ENCODE measurements at regions not wholly inside any gene's neighbourhood (a gene's known extent, or its start where the extent isn't known, plus 50 kb on each side); places are given as distances from the start of the nearest gene placed in this dataset.
A peak's percentile ranks its signal among the peaks of the same experiment; 100 is the strongest.

GRCh38 chr2:125925891-125926546, 729.9 kb upstream of the GYPC start:
- Histone ChIP-seq H3K27me3 (ENCODE audit: control insufficient read depth, insufficient read depth, low read length) (no peaks in the 10 kb centered on the region), H3K4me3 (ENCODE audit: insufficient read depth, low read depth, low read length) (no peak overlapping the region), H3K36me3 (replicated peaks; ENCODE audit: control insufficient read depth, insufficient read depth, low read length) (no peaks in the 10 kb centered on the region)
- no peak for DNase-seq

- no peak for DNase-seq
- Histone ChIP-seq H3K36me3 (replicated peaks; ENCODE audit: control insufficient read depth, insufficient read depth, low read length) (no peaks in the 10 kb centered on the region), H3K4me3 (ENCODE audit: insufficient read depth, low read depth, low read length) (no peak overlapping the region), H3K27me3 (ENCODE audit: control insufficient read depth, insufficient read depth, low read length) (no peaks in the 10 kb centered on the region)
These were observed 720.4 kb upstream of the GYPC start for GRCh38 chr2:125935559-125935958.

GRCh38 chr2:125942585-125943424, 713.2 kb upstream of the GYPC start:
- Histone ChIP-seq H3K27me3 (ENCODE audit: control insufficient read depth, insufficient read depth, low read length) (no peaks in the 10 kb centered on the region), H3K4me3 (ENCODE audit: insufficient read depth, low read depth, low read length) (no peak overlapping the region), H3K36me3 (replicated peaks; ENCODE audit: control insufficient read depth, insufficient read depth, low read length) (no peaks in the 10 kb centered on the region)
- DNase-seq, result no peak

- peaks cover 14% of the 10 kb centered on the region for H3K27me3 ChIP-seq (ENCODE audit: control insufficient read depth, insufficient read depth, low read length)
- H3K4me3 ChIP-seq (ENCODE audit: insufficient read depth, low read depth, low read length), result no peak overlapping the region
- DNase-seq, result peak; percentile 8
These were observed 696.9 kb upstream of the GYPC start for GRCh38 chr2:125959047-125959446.

GRCh38 chr2:125961739-125962138, 694.2 kb upstream of the GYPC start:
- DNase-seq, result no peak
- peaks cover 14% of the 10 kb centered on the region for H3K27me3 ChIP-seq (ENCODE audit: control insufficient read depth, insufficient read depth, low read length)
- no peak overlapping the region for H3K4me3 ChIP-seq (ENCODE audit: insufficient read depth, low read depth, low read length)
- H3K36me3 ChIP-seq (replicated peaks; ENCODE audit: control insufficient read depth, insufficient read depth, low read length), result no peaks in the 10 kb centered on the region

More at GRCh38 chr2:125959047-125959446, 696.9 kb upstream of the GYPC start:
- no peaks in the 10 kb centered on the region for H3K36me3 ChIP-seq (replicated peaks; ENCODE audit: control insufficient read depth, insufficient read depth, low read length)

- no peak overlapping the region for H3K4me3 ChIP-seq (ENCODE audit: insufficient read depth, low read depth, low read length)
- no peak for DNase-seq
- H3K36me3 ChIP-seq (replicated peaks; ENCODE audit: control insufficient read depth, insufficient read depth, low read length), result no peaks in the 10 kb centered on the region
- H3K27me3 ChIP-seq (ENCODE audit: control insufficient read depth, insufficient read depth, low read length), result no peaks in the 10 kb centered on the region
These were observed 676.1 kb upstream of the GYPC start for GRCh38 chr2:125979886-125980285.

- Histone ChIP-seq H3K27me3 (ENCODE audit: control insufficient read depth, insufficient read depth, low read length) (no peaks in the 10 kb centered on the region), H3K4me3 (ENCODE audit: insufficient read depth, low read depth, low read length) (no peak overlapping the region), H3K36me3 (replicated peaks; ENCODE audit: control insufficient read depth, insufficient read depth, low read length) (no peaks in the 10 kb centered on the region)
- no peak for DNase-seq
These were observed 672.6 kb upstream of the GYPC start for GRCh38 chr2:125983364-125983763.

GRCh38 chr2:126029316-126029715, 626.6 kb upstream of the GYPC start:
- DNase-seq, result peak; percentile 17
- Histone ChIP-seq H3K4me3 (ENCODE audit: insufficient read depth, low read depth, low read length) (no peak overlapping the region), H3K27me3 (ENCODE audit: control insufficient read depth, insufficient read depth, low read length) (no peaks in the 10 kb centered on the region), H3K36me3 (replicated peaks; ENCODE audit: control insufficient read depth, insufficient read depth, low read length) (no peaks in the 10 kb centered on the region)

GRCh38 chr2:126038861-126039260, 617.1 kb upstream of the GYPC start:
- H3K27me3 ChIP-seq (ENCODE audit: control insufficient read depth, insufficient read depth, low read length), result no peaks in the 10 kb centered on the region
- no peak overlapping the region for H3K4me3 ChIP-seq (ENCODE audit: insufficient read depth, low read depth, low read length)
- no peaks in the 10 kb centered on the region for H3K36me3 ChIP-seq (replicated peaks; ENCODE audit: control insufficient read depth, insufficient read depth, low read length)
- no peak for DNase-seq

- Histone ChIP-seq H3K4me3 (ENCODE audit: insufficient read depth, low read depth, low read length) (no peak overlapping the region), H3K27me3 (ENCODE audit: control insufficient read depth, insufficient read depth, low read length) (no peaks in the 10 kb centered on the region), H3K36me3 (replicated peaks; ENCODE audit: control insufficient read depth, insufficient read depth, low read length) (no peaks in the 10 kb centered on the region)
- no peak for DNase-seq
These were observed 614.4 kb upstream of the GYPC start for GRCh38 chr2:126041391-126042047.

- no peak overlapping the region for H3K4me3 ChIP-seq (ENCODE audit: insufficient read depth, low read depth, low read length)
- H3K36me3 ChIP-seq (replicated peaks; ENCODE audit: control insufficient read depth, insufficient read depth, low read length), result no peaks in the 10 kb centered on the region
- DNase-seq, result no peak
- no peaks in the 10 kb centered on the region for H3K27me3 ChIP-seq (ENCODE audit: control insufficient read depth, insufficient read depth, low read length)
These were observed 613.9 kb upstream of the GYPC start for GRCh38 chr2:126042089-126042488.

- DNase-seq, result no peak
- Histone ChIP-seq H3K4me3 (ENCODE audit: insufficient read depth, low read depth, low read length) (no peak overlapping the region), H3K27me3 (ENCODE audit: control insufficient read depth, insufficient read depth, low read length) (no peaks in the 10 kb centered on the region), H3K36me3 (replicated peaks; ENCODE audit: control insufficient read depth, insufficient read depth, low read length) (no peaks in the 10 kb centered on the region)
These were observed 607.2 kb upstream of the GYPC start for GRCh38 chr2:126048719-126049118.

GRCh38 chr2:126049461-126049860, 606.5 kb upstream of the GYPC start:
- Histone ChIP-seq H3K4me3 (ENCODE audit: insufficient read depth, low read depth, low read length) (no peak overlapping the region), H3K36me3 (replicated peaks; ENCODE audit: control insufficient read depth, insufficient read depth, low read length) (no peaks in the 10 kb centered on the region), H3K27me3 (ENCODE audit: control insufficient read depth, insufficient read depth, low read length) (no peaks in the 10 kb centered on the region)
- DNase-seq, result no peak

GRCh38 chr2:126050991-126051736, 604.8 kb upstream of the GYPC start:
- no peak for DNase-seq
- Histone ChIP-seq H3K4me3 (ENCODE audit: insufficient read depth, low read depth, low read length) (no peak overlapping the region), H3K36me3 (replicated peaks; ENCODE audit: control insufficient read depth, insufficient read depth, low read length) (no peaks in the 10 kb centered on the region), H3K27me3 (ENCODE audit: control insufficient read depth, insufficient read depth, low read length) (no peaks in the 10 kb centered on the region)

All from H7 (cell line).